Glutamatergic neuron (in vitro differentiated cells): ENCODE measurements at regions not wholly inside any gene's neighbourhood (a gene's known extent, or its start where the extent isn't known, plus 50 kb on each side); places are given as distances from the start of the nearest gene placed in this dataset.

Experiments used
- DNase-seq: peaks from one replicate; pipeline ENCODE4 v3.0.0; 2022
- H3K27ac Mint-ChIP-seq: one replicate; pipeline ENCODE4 v1.8.0; 2020; ENCODE audit warnings: mild to moderate bottlenecking, mixed read lengths, inconsistent platforms; ENCODE audit not compliant: unreplicated experiment
- H3K27me3 Mint-ChIP-seq: one replicate; pipeline ENCODE4 v1.8.0; 2020; ENCODE audit warnings: mild to moderate bottlenecking, moderate library complexity, mixed read lengths, inconsistent platforms; ENCODE audit not compliant: unreplicated experiment
- H3K36me3 Mint-ChIP-seq: one replicate; pipeline ENCODE4 v1.8.0; 2020; ENCODE audit warnings: mild to moderate bottlenecking, mixed read lengths, inconsistent platforms; ENCODE audit not compliant: unreplicated experiment
- H3K4me1 Mint-ChIP-seq: one replicate; pipeline ENCODE4 v1.8.0; 2020; ENCODE audit warnings: mild to moderate bottlenecking, low read depth, mixed read lengths, inconsistent platforms; ENCODE audit not compliant: unreplicated experiment
- H3K4me3 Mint-ChIP-seq: one replicate; pipeline ENCODE4 v1.8.0; 2020; ENCODE audit warnings: mild to moderate bottlenecking, mixed read lengths, inconsistent platforms; ENCODE audit not compliant: unreplicated experiment
- H3K9me3 Mint-ChIP-seq: one replicate; pipeline ENCODE4 v1.8.0; 2020; ENCODE audit warnings: mild to moderate bottlenecking, moderate library complexity, mixed read lengths, inconsistent platforms; ENCODE audit not compliant: unreplicated experiment
- CTCF ChIP-seq: fragments of 200-600 bp; sonication (generic); IDR thresholded peaks from one replicate; pipeline ENCODE4 v1.5.0; 2021; ENCODE audit not compliant: partially characterized antibody, unreplicated experiment

GRCh38 chr3:182238126-182238525 lies 526.4 kb downstream of the SOX2 start:
- Mint-ChIP-seq H3K27me3 (no peaks in the 10 kb centered on the region), H3K36me3 (no peaks in the 10 kb centered on the region), H3K9me3 (no peaks in the 10 kb centered on the region), H3K4me1 (peaks cover 8% of the 10 kb centered on the region), H3K27ac (no peak overlapping the region), H3K4me3 (no peak overlapping the region)
- TF ChIP-seq CTCF: no peak
- DNase-seq: no peak

GRCh38 chr3:182239316-182239715 lies 527.6 kb downstream of the SOX2 start:
- DNase-seq: no peak
- Mint-ChIP-seq H3K9me3 (no peaks in the 10 kb centered on the region), H3K4me1 (peaks cover 8% of the 10 kb centered on the region), H3K4me3 (no peak overlapping the region), H3K36me3 (no peaks in the 10 kb centered on the region), H3K27me3 (no peaks in the 10 kb centered on the region), H3K27ac (no peak overlapping the region)
- no peak for TF ChIP-seq CTCF

GRCh38 chr3:182240474-182240873 lies 528.7 kb downstream of the SOX2 start:
- no peak overlapping the region for H3K4me3 Mint-ChIP-seq
- no peak for TF ChIP-seq CTCF
- H3K27ac Mint-ChIP-seq: no peak overlapping the region
- no peaks in the 10 kb centered on the region for H3K9me3 Mint-ChIP-seq
- peaks cover 8% of the 10 kb centered on the region for H3K4me1 Mint-ChIP-seq
- no peaks in the 10 kb centered on the region for H3K36me3 Mint-ChIP-seq
- no peak for DNase-seq
- no peaks in the 10 kb centered on the region for H3K27me3 Mint-ChIP-seq

- Mint-ChIP-seq H3K9me3 (no peaks in the 10 kb centered on the region), H3K36me3 (no peaks in the 10 kb centered on the region), H3K4me1 (peaks cover 8% of the 10 kb centered on the region), H3K27ac (no peak overlapping the region), H3K27me3 (no peaks in the 10 kb centered on the region), H3K4me3 (no peak overlapping the region)
- TF ChIP-seq CTCF: no peak
- DNase-seq: no peak
Observed at GRCh38 chr3:182241196-182241765, 529.6 kb downstream of the SOX2 start.

GRCh38 chr3:182241766-182242488 lies 530.2 kb downstream of the SOX2 start:
- Mint-ChIP-seq H3K4me1 (peaks cover 8% of the 10 kb centered on the region), H3K9me3 (no peaks in the 10 kb centered on the region), H3K36me3 (no peaks in the 10 kb centered on the region), H3K4me3 (no peak overlapping the region), H3K27ac (no peak overlapping the region), H3K27me3 (no peaks in the 10 kb centered on the region)
- no peak for DNase-seq
- no peak for TF ChIP-seq CTCF
